Nucleus accumbens (tissue), 56 donors: ENCODE measurements at regions not wholly inside any gene's neighbourhood (a gene's known extent, or its start where the extent isn't known, plus 50 kb on each side); places are given as distances from the start of the nearest gene placed in this dataset.

Experiments
- DNase-seq, 56 donors: peaks; one replicate each; lab custom pipeline; 2025; lab: John Stamatoyannopoulos, UW

DNA sequence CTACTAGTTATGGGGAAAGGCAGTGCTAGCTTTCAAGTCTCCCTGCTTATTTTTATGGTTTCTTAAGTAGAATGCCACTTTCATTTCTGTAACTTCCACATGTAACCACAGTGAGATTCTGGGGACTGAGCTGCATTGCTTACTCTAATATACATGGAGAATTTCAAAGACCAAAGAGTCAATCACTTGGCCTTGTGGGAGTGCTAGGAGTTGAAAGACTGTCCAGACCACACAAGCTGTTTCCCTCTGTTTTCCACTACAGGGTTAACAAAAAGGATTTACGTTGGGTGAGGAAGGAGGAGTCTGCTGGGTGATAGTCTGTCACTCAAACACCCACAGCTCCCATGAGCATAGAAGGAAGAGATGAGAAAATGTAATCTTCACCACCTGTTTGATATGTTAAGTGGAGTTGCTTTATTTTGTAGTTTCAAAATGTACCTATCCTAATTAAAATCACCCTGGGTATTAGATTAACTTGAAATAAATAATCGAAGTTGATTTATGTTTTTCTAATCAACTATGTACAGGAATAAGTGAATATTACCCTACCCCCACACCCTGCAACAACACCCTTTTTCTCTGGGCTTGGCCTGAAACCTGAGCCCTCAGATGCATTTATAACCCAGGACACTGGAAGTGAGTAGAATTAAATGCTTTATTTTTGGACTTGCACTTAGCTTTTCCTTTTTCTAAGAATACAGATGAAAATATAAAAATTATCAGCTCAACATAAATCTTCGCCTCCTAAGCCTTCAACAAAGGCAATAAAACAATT is 225.8 kb upstream of the SLC10A2 start:
- DNase-seq = no peak

DNA sequence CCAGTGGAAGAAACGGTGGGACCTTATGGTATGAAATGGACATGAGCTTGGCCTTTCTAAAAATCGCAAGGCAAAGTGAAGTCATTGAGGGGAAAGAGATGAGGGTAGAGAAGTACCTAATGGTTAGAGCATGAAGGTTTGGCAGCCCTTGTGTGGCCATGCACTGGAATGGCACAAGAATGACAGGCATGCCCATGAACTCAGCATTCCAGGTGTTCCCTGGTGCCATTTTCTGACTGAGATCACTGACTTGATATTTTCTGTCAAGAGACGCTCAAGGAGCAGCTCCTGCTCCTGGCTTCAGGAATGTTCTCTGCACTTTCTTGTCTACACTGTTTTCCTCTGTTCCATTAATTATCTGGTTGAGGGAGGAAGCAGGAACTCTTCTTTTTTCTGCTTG is 225.0 kb upstream of the SLC10A2 start:
- DNase-seq = no peak

DNA sequence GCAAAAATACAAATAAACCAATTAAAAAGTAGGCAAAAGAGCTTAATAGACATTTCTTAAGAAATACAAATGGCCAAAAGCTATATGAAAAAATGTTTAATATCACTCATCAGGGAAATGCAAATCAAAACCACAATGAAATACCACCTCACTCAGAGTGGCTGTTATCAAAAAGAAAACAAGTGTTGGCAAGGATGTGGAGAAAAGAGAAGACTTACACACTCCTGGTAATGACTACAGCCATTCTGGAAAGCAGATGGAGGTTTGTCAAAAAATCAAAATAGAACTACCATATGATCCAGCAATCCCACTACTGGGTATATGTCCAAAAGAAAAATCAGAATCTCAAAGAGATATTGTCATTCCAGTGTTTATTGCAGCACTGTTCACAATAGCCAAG is 223.5 kb upstream of the SLC10A2 start:
- DNase-seq = no peak

DNA sequence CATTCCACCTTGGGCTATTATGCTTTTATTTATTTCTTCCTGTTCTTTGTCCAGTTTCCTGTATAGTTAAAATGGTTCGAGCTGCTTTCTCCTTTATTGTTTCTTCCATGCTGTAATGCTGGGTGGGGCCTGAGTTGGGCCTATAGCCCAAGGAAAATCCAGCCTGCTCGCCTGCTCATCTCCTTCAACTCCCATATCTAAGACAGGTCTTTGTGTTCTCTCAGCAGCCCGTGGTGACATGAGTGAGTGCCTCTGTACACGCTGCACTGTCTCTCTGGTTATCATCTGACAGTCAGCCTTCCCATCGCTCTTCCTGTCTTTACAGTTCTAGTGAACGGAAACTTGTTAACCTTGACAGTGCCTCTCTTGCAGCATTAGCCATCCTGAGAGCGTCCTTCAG is 221.9 kb upstream of the SLC10A2 start:
- DNase-seq = no peak

DNA sequence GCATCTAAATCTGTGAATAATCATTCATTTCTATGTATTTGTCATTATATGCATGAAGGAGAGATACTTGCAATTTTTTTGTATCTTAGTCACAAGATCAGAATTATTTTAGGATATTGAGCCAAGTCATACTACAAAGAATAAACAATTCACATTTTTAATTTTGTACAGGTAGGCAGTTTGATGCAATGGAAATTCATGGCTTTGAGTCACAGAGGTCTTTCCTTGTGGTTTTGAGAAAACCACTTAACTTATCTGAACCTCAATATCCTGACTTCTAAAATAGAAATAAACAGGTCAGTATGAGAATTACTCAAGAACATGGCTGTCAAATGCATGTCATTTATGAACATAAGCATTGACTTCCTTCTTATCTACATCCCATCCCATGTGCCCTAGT is 221.4 kb upstream of the SLC10A2 start:
- no peak for DNase-seq

DNA sequence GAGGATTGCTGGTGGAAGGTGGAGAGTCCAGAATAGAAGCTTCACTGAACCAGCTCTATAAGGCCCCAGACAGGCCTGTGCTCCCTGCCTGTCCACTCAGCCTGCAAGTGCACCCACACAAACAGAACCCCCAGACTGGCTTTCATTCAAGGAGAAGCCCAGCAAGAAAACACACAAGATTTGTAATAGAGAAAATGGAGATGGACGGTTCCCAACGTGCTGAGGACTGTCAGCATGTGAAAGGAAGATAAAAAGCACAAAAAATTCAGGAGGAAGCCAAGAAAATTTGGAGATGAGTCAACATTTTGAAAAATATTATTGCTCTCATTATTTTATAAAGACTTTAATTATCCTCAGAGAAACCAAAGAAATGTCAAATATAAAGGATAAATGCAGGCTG is 218.2 kb upstream of the SLC10A2 start:
- no peak for DNase-seq

DNA sequence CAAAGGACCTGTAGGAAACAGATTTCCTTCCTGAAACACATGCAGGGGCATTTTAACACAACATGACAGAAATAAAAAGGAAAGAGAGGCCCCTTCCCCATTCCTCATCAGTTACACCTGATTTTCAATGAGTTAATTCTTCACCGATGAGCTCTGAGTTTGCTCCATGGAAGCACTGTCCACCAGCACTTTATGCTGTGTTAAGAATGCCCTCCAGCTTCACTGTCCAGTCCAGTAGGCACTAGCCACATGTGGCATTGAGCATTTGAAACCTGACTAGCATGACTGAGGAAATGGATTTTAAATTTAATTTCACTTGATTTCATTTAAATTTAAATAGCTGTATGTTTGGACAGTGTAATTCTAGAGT is 217.2 kb upstream of the SLC10A2 start:
- DNase-seq = no peak

DNA sequence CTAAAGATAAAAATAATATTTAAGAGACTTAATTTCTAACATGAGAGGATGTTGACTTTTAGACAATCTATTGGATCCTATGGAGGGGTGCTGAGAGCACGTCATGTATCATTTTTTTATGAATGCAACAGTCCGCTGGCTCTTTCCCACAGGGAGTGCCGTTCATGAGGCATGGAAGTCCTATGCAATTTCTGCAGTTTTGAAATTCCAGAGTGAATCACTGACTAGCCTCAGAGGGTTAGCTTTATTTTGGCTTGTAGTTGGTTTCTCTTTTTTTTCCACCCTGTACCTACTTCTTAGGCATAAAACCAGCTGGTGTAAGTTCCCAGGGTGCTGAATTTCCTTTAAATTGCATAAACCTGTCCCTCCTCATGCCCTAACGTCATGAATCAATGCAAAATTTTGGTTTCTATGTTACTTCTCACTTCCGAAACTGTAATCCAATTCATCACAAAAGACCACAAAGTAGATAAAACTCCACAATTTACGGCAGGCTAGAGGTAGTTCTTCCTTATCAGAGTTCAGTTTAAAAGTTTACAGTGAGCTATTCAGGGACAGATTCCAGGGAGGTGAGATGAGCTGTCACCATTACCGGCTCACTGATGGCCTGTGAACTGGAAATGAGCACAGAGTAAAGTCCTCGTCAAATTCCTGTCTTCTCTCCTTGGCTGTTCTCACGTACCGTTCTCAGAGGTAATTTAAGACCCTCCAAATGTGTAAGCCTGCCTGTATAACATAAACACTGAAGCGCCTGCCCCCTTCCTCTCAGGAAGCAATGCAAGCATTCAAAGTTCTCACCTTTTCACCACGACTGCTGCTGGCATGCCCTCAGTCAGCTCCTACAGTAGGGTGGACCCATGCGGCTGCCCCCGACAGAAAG is 216.6 kb upstream of the SLC10A2 start:
- DNase-seq = no peak

DNA sequence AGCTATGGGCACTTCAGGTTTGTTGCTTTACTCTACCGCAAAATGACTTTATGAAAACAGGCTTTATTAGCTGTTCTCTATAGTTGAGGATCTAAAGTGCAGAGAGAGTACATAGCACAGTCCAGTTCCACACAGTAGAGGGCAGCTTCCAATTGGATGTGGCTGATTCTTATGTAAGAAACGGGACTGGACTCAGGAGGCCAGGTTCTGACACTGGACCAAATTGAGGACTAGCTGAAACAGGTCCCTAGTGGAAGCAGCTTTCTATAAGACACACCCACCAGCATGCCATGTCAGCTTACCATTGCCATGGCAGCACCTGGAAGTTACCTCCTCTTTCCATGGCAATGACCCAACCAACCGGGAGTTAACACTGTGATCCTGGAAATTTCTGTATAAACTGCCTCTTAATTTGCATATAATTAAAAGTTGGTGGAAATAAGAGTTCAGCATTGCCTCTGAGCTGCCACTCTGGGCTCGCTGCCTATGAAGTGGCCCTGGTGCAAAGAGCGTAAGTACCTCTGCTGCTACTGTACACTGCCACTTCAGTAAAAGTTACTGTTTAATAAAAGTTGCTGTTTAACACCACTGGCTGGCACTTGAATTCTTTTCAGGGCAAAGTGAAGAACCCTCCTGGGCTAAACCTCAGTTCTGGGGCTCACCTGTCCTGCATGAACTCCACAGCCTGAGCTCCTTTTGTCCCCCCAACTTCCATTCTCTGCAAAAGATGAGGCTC is 211.9 kb upstream of the SLC10A2 start:
- DNase-seq = no peak

DNA sequence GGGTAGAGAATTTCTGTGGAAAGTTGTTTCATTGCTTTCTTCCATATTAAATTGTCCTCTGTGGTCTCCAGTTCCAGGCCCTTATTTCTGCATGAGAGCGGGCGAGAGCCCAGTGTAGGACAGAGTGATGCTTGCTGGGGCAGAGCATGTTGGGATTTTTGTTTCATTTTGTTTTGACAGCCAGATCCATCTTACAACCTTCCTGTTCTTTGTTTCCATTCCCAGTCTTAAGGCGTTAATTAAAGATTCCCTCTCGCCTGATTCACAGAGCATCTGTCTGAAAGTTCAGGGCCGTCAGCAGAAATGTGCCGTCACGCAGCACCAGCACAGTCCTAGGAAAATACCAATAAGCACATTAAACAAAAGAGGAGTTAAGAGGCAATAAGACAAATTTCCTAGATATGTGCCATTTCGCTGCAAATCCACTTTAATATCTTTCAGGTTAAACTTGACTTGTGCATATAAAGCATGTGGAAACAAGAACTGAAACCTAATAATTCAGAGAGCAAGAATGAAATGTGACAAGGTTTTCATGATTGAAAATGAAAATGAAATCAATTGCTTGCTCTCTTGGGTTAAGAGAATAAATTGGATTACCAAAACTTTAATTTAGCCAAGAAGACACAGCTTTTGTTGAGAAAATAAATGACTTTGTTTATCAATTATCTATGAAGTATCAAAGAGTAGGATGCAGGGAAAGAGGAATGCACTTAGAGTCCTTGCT is 210.7 kb upstream of the SLC10A2 start:
- no peak for DNase-seq

DNA sequence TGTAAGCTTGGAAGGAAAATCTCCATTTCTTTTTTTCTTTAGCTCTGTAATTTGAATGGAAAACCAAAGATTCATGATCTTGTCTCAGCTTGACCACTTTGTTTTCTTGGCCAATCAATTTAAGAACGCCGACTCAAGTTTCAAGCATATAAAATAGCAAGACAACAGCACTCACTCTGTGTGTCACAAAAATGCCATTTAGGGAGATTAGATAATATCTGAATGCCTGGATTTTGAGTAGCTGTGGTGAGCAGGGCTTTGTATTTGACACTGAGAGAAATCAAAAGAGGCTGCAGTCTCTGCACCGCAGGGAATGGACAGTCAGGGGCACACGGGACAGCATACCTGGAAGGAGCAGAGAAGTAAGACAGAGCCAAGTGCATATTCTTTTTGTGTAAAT is 209.5 kb upstream of the SLC10A2 start:
- DNase-seq = no peak

DNA sequence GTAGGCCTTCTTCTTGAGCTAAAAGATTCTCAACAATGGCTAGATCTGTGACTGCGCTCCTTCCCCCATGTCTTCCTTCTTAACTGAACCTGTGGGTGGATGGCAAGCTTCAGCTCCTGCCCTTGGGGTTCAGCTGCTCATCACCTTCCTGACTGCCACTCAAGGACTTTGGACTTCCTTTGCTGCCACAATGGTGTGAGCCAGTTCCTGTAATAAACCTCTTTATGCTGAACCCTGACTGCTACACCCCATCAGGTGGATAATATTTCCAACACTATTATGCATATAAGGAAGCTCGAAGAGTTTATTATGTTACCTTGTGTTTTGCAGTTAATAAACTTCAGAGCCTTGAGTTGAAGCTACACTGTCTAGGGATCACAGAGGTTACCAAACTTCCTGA is 208.9 kb upstream of the SLC10A2 start:
- no peak for DNase-seq

DNA sequence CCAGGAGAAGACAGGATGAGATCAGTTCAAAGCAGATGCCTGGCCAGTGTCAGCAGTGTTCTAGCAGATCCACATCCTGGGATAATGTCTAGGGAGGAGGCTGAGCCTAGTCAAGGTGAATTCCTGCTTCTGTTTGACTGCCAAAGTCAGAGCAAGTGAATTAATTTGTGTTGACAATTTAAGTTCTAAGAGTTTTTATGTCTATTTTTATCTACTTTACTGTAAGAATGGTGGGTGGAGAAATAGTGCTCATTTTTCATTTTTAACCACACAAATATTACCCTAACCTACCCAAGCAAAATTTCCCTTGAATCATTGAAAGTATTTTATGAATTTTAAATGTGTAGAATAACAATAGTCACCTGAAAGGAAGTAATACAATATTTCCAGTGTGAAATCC is 207.6 kb upstream of the SLC10A2 start:
- no peak for DNase-seq

DNA sequence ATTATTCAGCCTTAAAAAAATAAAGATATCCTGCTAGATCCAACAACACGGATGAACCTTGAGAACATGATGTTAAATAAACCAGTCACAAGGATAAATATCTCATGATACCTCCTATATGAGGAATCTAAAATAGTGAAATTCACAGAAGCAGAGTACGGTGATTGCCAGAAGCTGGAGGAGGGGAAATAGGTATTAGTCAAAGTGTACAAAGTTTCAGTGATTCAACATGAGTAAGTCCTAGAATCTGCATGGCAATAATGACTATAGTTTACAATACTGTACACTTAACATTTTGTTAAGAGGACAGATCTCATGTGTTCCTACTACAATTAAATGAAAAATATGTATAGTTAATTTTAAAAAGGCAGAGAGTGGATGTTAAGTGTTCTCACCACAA is 206.6 kb upstream of the SLC10A2 start:
- no peak for DNase-seq

DNA sequence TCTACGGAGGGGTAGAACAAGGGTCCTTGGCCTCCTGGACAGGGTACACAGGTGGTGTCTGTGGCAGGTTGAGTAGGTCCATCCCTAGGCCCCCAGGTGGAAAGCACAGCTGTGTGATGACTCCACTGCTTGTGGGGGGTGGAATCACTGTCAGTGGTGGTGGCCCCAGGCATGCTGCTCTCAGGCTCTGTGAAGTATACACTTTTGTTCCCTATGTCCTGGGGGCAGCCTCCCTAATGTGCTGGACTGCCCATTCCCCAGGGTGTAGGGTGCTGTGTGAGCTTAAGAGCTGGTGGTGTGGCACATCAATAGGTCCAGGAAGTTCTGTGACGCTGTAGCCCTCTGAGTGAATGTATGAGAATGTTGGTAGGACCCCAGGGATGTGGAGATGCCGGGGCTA is 197.2 kb upstream of the SLC10A2 start:
- DNase-seq = no peak

DNA sequence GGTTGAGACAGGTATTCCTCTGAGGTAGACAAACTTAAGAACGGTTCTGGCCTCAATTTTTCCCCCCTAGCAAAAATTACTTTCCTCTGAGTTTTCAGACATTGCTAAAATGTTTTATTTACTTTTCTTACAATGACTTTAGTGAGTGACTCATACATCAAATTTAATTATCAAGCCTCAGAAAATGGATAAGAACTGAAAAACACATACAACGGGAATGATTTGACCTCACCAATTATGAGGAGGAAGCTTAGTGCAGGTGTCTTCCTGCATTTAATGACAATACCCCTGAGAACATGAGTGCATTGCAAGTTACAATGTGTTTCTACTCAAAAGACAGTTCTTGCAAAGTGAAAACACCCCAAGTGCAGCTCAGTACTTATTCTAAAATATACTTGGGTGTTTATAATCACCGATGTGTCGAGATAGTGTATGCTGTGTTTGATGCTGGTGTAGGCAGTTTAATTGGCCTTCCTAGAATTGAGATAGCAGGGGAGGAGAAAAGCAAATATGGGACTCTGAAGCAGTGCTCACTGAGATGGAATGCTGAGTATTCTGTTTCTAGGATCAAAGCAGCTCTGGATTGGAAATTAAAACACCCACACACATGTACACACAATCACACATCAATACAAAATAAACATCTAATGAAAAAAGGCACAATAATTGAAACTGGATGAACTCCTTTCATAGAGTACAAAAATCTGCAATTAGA is 189.5 kb upstream of the SLC10A2 start:
- no peak for DNase-seq

DNA sequence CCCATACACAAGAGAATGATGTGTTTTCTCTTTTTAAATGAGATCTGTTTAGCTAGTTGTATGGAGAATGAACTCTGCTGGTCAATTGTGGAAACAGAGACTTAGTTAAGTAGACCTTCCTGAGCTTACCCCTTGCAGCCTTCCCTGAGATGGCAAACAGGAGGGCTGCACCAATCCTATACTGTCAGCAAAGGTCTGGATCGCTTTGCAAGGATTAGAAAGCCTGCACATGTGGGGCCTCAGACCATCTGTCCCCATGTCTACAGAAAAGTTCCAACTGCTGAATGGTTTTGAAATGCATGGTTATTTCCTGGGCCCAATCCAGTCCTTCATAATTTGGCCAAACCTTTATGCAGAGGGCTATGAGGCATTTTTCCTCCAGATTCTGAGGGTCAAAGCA is 183.9 kb upstream of the SLC10A2 start:
- DNase-seq = no peak

DNA sequence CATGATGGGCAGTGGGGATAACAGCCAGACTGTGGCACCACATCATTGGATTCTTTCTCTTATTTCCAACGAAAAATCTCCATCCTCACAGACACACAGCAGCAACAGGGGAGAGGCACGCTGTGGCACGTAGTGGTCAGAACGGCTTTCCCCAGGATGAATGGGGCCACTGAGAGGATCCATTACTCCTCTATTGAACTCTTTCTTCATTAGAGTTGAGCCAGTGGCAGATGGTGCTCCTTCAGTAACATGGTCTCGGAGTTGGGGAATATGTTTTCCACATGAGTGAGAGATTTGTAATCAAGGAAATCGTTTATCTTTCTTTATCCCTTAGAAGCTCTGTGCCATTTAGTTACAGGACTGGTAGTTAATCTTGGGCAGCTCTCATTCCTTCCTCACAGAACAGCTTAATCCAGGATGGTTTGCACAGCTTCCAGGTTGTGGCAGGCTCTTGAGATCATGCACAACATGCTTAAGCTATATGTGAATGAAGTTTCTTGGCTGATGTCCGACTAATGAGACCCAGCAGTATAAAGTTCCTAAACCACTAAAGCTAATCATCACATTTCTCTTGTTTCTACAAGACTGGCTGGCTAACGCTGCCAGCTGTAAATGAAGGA is 180.5 kb upstream of the SLC10A2 start:
- no peak for DNase-seq

DNA sequence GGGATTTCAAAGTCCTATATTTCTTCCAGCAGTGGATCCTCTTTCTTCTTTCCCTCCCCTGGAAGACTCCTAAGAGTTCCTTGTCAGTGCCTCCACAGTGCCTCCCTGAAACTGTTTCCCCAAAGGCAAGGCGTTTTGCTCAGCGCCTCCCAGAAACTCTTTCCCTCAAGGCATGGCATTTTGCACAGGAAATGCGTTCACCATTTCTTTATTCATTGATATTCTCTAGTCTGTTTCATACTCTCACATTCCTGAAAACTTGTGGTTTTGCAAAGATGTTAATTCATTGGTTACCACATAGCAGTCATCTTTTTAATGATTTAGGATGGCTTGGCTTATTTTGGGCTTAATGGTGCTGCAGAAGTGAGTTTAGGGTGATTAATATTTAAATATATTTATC is 177.3 kb upstream of the SLC10A2 start:
- no peak for DNase-seq

DNA sequence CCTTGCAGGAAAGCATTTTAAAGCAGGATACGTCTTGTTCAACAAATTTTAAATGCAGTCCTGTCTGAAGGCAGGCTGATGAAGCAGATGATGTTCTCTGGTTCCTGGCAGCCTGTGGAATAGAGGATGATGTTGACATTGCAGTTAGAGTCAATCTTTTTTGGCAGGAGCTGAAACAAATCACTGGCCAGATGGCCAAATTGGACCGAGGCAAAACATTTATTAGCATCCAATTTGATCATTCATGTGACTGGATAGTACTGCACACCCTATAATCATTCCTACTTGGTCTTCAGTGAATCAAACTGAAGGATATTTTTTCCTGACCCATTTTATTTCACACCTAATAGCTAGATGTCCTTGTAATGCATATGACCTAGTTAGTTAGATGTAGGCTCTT is 172.2 kb upstream of the SLC10A2 start:
- DNase-seq = no peak
